ENCODE measurements at regions not wholly inside any gene's neighbourhood (a gene's known extent, or its start where the extent isn't known, plus 50 kb on each side); places are given as distances from the start of the nearest gene placed in this dataset.
"Not testable (repeated sequence)": the region's sequence is repeated elsewhere in the genome, so short reads cannot be mapped to it uniquely, and the experiment has no call there.

- H3K4me3 Mint-ChIP-seq: no peak overlapping the region
- ATAC-seq (ENCODE audit: low read depth) (no peak), DNase-seq (no peak)
- no peaks in the 10 kb centered on the region for H3K36me3 Mint-ChIP-seq (ENCODE audit: low read depth)
- peaks cover 3% of the 10 kb centered on the region for H3K27me3 Mint-ChIP-seq
- H3K4me1 Mint-ChIP-seq: no peaks in the 10 kb centered on the region
- H3K27ac Mint-ChIP-seq: no peak overlapping the region
- intact Hi-C loops (cut with micrococcal nuclease): no loop called here
- ChIA-PET POLR2A (no interaction called here), CTCF (no interaction called here)
- H3K9me3 Mint-ChIP-seq: peaks cover 2% of the 10 kb centered on the region
- no peak for TF ChIP-seq CTCF (IDR thresholded peaks at IDR 0.05)
These were observed 157.0 kb downstream of the C16orf95 start for GRCh38 chr16:87160234-87160636.

- ChIA-PET CTCF (no interaction called here), POLR2A (no interaction called here)
- TF ChIP-seq CTCF (IDR thresholded peaks at IDR 0.05): no peak
- peaks cover 2% of the 10 kb centered on the region for H3K9me3 Mint-ChIP-seq
- intact Hi-C loops (cut with micrococcal nuclease): no loop called here
- no peak for ATAC-seq (ENCODE audit: low read depth)
- no peak overlapping the region for H3K4me3 Mint-ChIP-seq
- peaks cover 3% of the 10 kb centered on the region for H3K27me3 Mint-ChIP-seq
- no peak overlapping the region for H3K27ac Mint-ChIP-seq
- no peaks in the 10 kb centered on the region for H3K36me3 Mint-ChIP-seq (ENCODE audit: low read depth)
- H3K4me1 Mint-ChIP-seq: no peaks in the 10 kb centered on the region
- no peak for DNase-seq
These were observed 156.4 kb downstream of the C16orf95 start for GRCh38 chr16:87160701-87161337.

- CTCF ChIA-PET; H3K4me3 Mint-ChIP-seq; H3K4me1 Mint-ChIP-seq; H3K36me3 Mint-ChIP-seq (ENCODE audit: low read depth); intact Hi-C loops (cut with micrococcal nuclease); H3K9me3 Mint-ChIP-seq; POLR2A ChIA-PET; DNase-seq; ATAC-seq (ENCODE audit: low read depth); H3K27ac Mint-ChIP-seq; H3K27me3 Mint-ChIP-seq: not testable (repeated sequence)
These were observed 155.8 kb downstream of the C16orf95 start for GRCh38 chr16:87161410-87161809.

GRCh38 chr16:87161822-87162676 is 155.1 kb downstream of the C16orf95 start:
- Mint-ChIP-seq H3K27me3 (peaks cover 5% of the 10 kb centered on the region), H3K27ac (peak overlapping the region; percentile 38), H3K4me3 (no peak overlapping the region), H3K4me1 (no peaks in the 10 kb centered on the region), H3K36me3 (ENCODE audit: low read depth) (no peaks in the 10 kb centered on the region), H3K9me3 (peaks cover 3% of the 10 kb centered on the region)
- TF ChIP-seq CTCF (IDR thresholded peaks at IDR 0.05): no peak
- no peak for ATAC-seq (ENCODE audit: low read depth)
- intact Hi-C loops (cut with micrococcal nuclease): no loop called here
- CTCF ChIA-PET: no interaction called here
- POLR2A ChIA-PET: no interaction called here
- DNase-seq: no peak

- ATAC-seq (ENCODE audit: low read depth); H3K27me3 Mint-ChIP-seq; H3K4me1 Mint-ChIP-seq; intact Hi-C loops (cut with micrococcal nuclease); H3K27ac Mint-ChIP-seq; POLR2A ChIA-PET; H3K4me3 Mint-ChIP-seq; CTCF ChIA-PET; H3K36me3 Mint-ChIP-seq (ENCODE audit: low read depth); DNase-seq; H3K9me3 Mint-ChIP-seq: not testable (repeated sequence)
These were observed 154.4 kb downstream of the C16orf95 start for GRCh38 chr16:87162799-87163198.

GRCh38 chr16:87163637-87164036 is 153.6 kb downstream of the C16orf95 start:
- ATAC-seq (ENCODE audit: low read depth): peak; percentile 21
- intact Hi-C loops (cut with micrococcal nuclease): no loop called here
- Mint-ChIP-seq H3K4me1 (no peaks in the 10 kb centered on the region), H3K9me3 (peaks cover 7% of the 10 kb centered on the region), H3K27ac (no peak overlapping the region), H3K27me3 (peaks cover 5% of the 10 kb centered on the region), H3K4me3 (no peak overlapping the region), H3K36me3 (ENCODE audit: low read depth) (no peaks in the 10 kb centered on the region)
- CTCF ChIA-PET: no interaction called here
- DNase-seq: no peak
- no peak for TF ChIP-seq CTCF (IDR thresholded peaks at IDR 0.05)
- POLR2A ChIA-PET: no interaction called here

Measured in activated B cell treated with CpG ODN at 0.5 μM for 24 hours (primary cell).